ENCODE measurements at regions not wholly inside any gene's neighbourhood (a gene's known extent, or its start where the extent isn't known, plus 50 kb on each side); places are given as distances from the start of the nearest gene placed in this dataset.

- Histone ChIP-seq H3K23me2 (ENCODE audit: low read depth, low read length) (no peaks in the 10 kb centered on the region), H4K91ac (replicated peaks; ENCODE audit: insufficient read length, low read length) (no peak overlapping the region), H2AFZ (ENCODE audit: low read length) (no peak overlapping the region), H3K4me1 (replicated peaks in 1 of 4; ENCODE audit: control insufficient read depth in 3 of 4, insufficient read depth in 4 of 4, low read length in 3 of 4) (no peaks in the 10 kb centered on the region), H3K79me1 (ENCODE audit: low read depth, low read length) (no peaks in the 10 kb centered on the region), H3K9ac (replicated peaks in 1 of 4; ENCODE audit: extremely low read depth in 1 of 4, low read depth in 3 of 4, low read length in 3 of 4) (no peak overlapping the region), H2BK12ac (ENCODE audit: low read depth, low read length) (no peak overlapping the region), H3K27ac (ENCODE audit: low read depth, low read length) (no peak overlapping the region), H3K14ac (ENCODE audit: insufficient read length) (no peak overlapping the region), H2BK15ac (ENCODE audit: low read length) (no peak overlapping the region), H3K4me2 (ENCODE audit: insufficient read depth in 1 of 2, low read depth in 2 of 2, low read length in 2 of 2) (no peak overlapping the region), H3K4ac (replicated peaks; ENCODE audit: insufficient read length, low read depth, low read length) (no peak overlapping the region), H2BK5ac (ENCODE audit: low read depth, low read length) (no peak overlapping the region), H3K36me3 (ENCODE audit: control insufficient read depth in 2 of 4, insufficient read depth in 4 of 4, low read length in 3 of 4) (no peaks in the 10 kb centered on the region; a peak in 1 of 8 replicates), H3K79me2 (ENCODE audit: control insufficient read depth in 1 of 2, insufficient read depth in 2 of 2, low read length in 2 of 2) (no peaks in the 10 kb centered on the region), H2BK120ac (replicated peaks; ENCODE audit: low read depth, low read length) (no peak overlapping the region), H4K5ac (ENCODE audit: insufficient read length, low read depth, low read length) (no peak overlapping the region), H2BK20ac (ENCODE audit: low read length) (no peak overlapping the region), H3K18ac (ENCODE audit: extremely low read depth, low read length) (no peak overlapping the region), H4K8ac (ENCODE audit: extremely low read depth, insufficient read depth, low read length) (no peak overlapping the region), H3K23ac (ENCODE audit: insufficient read length) (no peak overlapping the region), H3K56ac (replicated peaks; ENCODE audit: insufficient read length, low read depth, low read length) (no peak overlapping the region), H2AK5ac (ENCODE audit: low read depth, low read length) (no peak overlapping the region), H3K4me3 (ENCODE audit: extremely low read depth in 1 of 4, insufficient read depth in 2 of 4, low read depth in 3 of 4, low read length in 4 of 4) (no peak overlapping the region), H3K27me3 (replicated peaks in 1 of 4; ENCODE audit: control insufficient read depth in 3 of 4, extremely low read depth in 1 of 4, insufficient read depth in 3 of 4, low read length in 3 of 4) (no peaks in the 10 kb centered on the region; a peak in 1 of 7 replicates), H3K9me3 (ENCODE audit: insufficient read depth in 2 of 2, low read depth in 1 of 2, low read length in 1 of 2) (peaks cover 7 to 11% of the 10 kb centered on the region in 2 experiments; a peak in 3 of 4 replicates), H4K20me1 (replicated peaks in 1 of 2; ENCODE audit: control insufficient read depth in 1 of 2, insufficient read depth in 2 of 2, low read length in 2 of 2) (no peaks in the 10 kb centered on the region)
- DNase-seq (ENCODE audit: low read depth in 1 of 2, low spot score in 2 of 2) (no peak), FAIRE-seq (no peak)
- ChIA-PET CTCF (ENCODE audit: partially characterized antibody) (interaction anchor here (1.0 to 1.8 kb wide), 3 partner anchors 9 to 44 kb away, joined by 3 to 6 read pairs (median 3); no protein-coding TSS in a partner anchor), POLR2A (ENCODE audit: partially characterized antibody) (no interaction called here)
- 93% methylated on average over 3 of the region's 3 CpGs; no CpG with 5 or more reads in 1 of the 2 experiments for WGBS, 2 experiments (ENCODE audit: extremely low coverage in 1 of 2, insufficient coverage in 1 of 2, insufficient read length in 1 of 2, insufficient replicate concordance in 2 of 2, low coverage in 1 of 2, low lambda C conversion rate in 2 of 2, missing lambda C conversion rate in 1 of 2)
- TF ChIP-seq SRF (IDR thresholded peaks at IDR 0.05; ENCODE audit: low read depth, low read length) (no peak), CHD2 (IDR thresholded peaks at IDR 0.05; ENCODE audit: low read length) (no peak), KDM1A (IDR thresholded peaks at IDR 0.05; ENCODE audit: borderline replicate concordance, low read length) (no peak), MAX (IDR thresholded peaks at IDR 0.05) (no peak), CHD1 (IDR thresholded peaks at IDR 0.05; ENCODE audit: low read depth, low read length) (no peak), EP300 (IDR thresholded peaks at IDR 0.05; ENCODE audit: borderline replicate concordance in 1 of 2, low read depth in 2 of 2, low read length in 2 of 2) (no peak), USF2 (IDR thresholded peaks at IDR 0.05; ENCODE audit: low read length) (no peak), SIN3A (conservative IDR thresholded peaks at IDR 0.05 in 1 of 2, IDR thresholded peaks at IDR 0.05 in 1 of 2; ENCODE audit: low read depth in 1 of 2, low read length in 2 of 2) (no peak), E2F6 (IDR thresholded peaks at IDR 0.05) (no peak), PHF8 (conservative IDR thresholded peaks at IDR 0.05; ENCODE audit: low read depth, low read length) (no peak), TCF12 (IDR thresholded peaks at IDR 0.05; ENCODE audit: low read depth, low read length) (no peak), FOSL1 (IDR thresholded peaks at IDR 0.05; ENCODE audit: insufficient read depth, low read depth, low read length) (no peak)
These were observed 86.6 kb downstream of the NOC3L start for GRCh38 chr10:94276140-94276539.

All from H1 (cell line).